ENCODE measurements at regions not wholly inside any gene's neighbourhood (a gene's known extent, or its start where the extent isn't known, plus 50 kb on each side); places are given as distances from the start of the nearest gene placed in this dataset.

DNA sequence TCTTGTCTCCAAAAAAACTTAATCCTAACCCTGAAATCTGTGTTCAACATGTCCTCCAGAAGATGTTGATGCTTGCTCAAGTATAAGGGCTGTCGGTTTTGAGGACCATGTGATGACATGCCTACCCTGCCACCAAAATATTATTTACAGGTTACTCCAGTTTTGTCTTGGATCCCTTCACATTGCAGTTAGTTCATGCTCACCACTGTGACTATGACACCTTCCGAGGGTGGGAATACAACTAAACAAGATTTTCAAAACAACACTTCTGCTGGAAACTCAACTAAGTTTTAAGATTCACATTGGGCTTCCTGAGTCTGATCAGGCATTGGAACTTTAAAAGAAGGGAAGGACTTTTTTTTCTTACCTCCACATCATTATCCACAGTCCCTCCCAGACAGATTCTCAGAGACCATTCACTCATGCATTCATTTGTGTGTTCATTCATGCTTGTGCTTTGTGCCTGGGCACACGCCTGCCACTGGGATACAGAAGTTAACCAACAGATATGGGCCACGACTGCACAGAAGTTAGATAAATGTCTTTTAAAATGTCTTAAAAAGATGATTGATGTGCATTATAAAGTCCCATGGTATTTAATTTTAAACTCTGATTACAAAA is 118.7 kb upstream of the GJE1 start:
- no peaks in the 10 kb centered on the region for H3K27me3 ChIP-seq (ENCODE audit: insufficient read depth, low read depth)
- peak overlapping the region; percentile 24 for H3K4me3 ChIP-seq
- H4K20me1 ChIP-seq (ENCODE audit: insufficient read depth) = no peaks in the 10 kb centered on the region
- H3K9me2 ChIP-seq (ENCODE audit: insufficient read depth) = no peaks in the 10 kb centered on the region
- H3K79me2 ChIP-seq (ENCODE audit: low read depth) = no peaks in the 10 kb centered on the region
- POLR2A ChIA-PET (ENCODE audit: unreplicated experiment) = no interaction called here
- H3K27ac ChIP-seq = peak overlapping the region; percentile 85
- H3K9me3 ChIP-seq (ENCODE audit: insufficient read depth, low read depth) = peaks cover 17% of the 10 kb centered on the region; the same call in 1 of the 2 replicates
- DNase-seq = no peak
- H2AFZ ChIP-seq = no peak overlapping the region
- TF ChIP-seq, protein P1, sequence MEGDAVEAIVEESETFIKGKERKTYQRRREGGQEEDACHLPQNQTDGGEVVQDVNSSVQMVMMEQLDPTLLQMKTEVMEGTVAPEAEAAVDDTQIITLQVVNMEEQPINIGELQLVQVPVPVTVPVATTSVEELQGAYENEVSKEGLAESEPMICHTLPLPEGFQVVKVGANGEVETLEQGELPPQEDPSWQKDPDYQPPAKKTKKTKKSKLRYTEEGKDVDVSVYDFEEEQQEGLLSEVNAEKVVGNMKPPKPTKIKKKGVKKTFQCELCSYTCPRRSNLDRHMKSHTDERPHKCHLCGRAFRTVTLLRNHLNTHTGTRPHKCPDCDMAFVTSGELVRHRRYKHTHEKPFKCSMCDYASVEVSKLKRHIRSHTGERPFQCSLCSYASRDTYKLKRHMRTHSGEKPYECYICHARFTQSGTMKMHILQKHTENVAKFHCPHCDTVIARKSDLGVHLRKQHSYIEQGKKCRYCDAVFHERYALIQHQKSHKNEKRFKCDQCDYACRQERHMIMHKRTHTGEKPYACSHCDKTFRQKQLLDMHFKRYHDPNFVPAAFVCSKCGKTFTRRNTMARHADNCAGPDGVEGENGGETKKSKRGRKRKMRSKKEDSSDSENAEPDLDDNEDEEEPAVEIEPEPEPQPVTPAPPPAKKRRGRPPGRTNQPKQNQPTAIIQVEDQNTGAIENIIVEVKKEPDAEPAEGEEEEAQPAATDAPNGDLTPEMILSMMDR (conservative IDR thresholded peaks at IDR 0.05) = no peak
- TF ChIP-seq EZH2 (IDR thresholded peaks at IDR 0.05; ENCODE audit: low read depth) = no peak
- H3K4me2 ChIP-seq = peak overlapping the region; percentile 50
- H3K36me3 ChIP-seq (ENCODE audit: low read depth) = no peaks in the 10 kb centered on the region
- peaks cover 26% of the 10 kb centered on the region for H3F3A ChIP-seq (ENCODE audit: insufficient read depth, low read depth)
- BruUV-seq (replicated peaks) = TSS peak; percentile 31
- intact Hi-C loops (cut with micrococcal nuclease; ENCODE audit: unreplicated experiment) = loop anchor here (2.0 to 10.0 kb wide), 3 partner anchors 13 to 1661 kb away; partner anchors contain the start of gene PHACTR2
- CTCF ChIA-PET = no interaction called here
- peaks cover 33% of the 10 kb centered on the region for H3K4me1 ChIP-seq (replicated peaks; ENCODE audit: insufficient read depth)

DNA sequence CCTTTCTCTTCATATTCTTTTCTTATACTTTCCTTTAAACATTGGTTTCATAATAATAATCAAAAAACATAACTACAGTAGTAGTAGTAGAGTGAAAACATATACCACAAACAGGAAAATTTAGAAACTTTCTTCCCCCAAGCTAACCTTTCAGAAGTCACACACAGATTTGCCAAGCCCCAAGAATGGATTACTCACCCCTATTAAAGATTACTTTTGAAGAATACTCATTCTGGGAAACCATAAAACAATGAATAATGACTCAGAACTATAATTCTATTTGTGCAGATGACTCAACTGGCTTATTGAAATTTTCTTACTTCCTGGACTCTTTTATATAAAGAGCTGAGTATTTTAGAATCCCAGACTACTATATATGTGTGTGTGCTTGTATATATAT is 119.4 kb upstream of the GJE1 start:
- intact Hi-C loops (cut with micrococcal nuclease; ENCODE audit: unreplicated experiment) = loop anchor here (2.0 to 10.0 kb wide), 2 partner anchors 14 to 1662 kb away; partner anchors contain the start of gene PHACTR2
- H3K79me2 ChIP-seq (ENCODE audit: low read depth) = no peaks in the 10 kb centered on the region
- peak in 1 of 2 experiments; percentile 87 for DNase-seq
- H4K20me1 ChIP-seq (ENCODE audit: insufficient read depth) = no peaks in the 10 kb centered on the region
- no peaks in the 10 kb centered on the region for H3K27me3 ChIP-seq (ENCODE audit: insufficient read depth, low read depth)
- no peak overlapping the region for H2AFZ ChIP-seq
- peaks cover 33% of the 10 kb centered on the region for H3K4me1 ChIP-seq (replicated peaks; ENCODE audit: insufficient read depth)
- POLR2A ChIA-PET (ENCODE audit: unreplicated experiment) = interaction anchor here (0.5 kb wide), 1 partner anchor 64 kb away, joined by 4 read pairs; no protein-coding TSS in a partner anchor
- H3K9me3 ChIP-seq (ENCODE audit: insufficient read depth, low read depth) = peaks cover 17% of the 10 kb centered on the region; the same call in 1 of the 2 replicates
- H3K9me2 ChIP-seq (ENCODE audit: insufficient read depth) = no peaks in the 10 kb centered on the region
- H3K4me3 ChIP-seq = no peak overlapping the region
- CTCF ChIA-PET = interaction anchor here (0.6 to 0.7 kb wide), 2 partner anchors 24 to 344 kb away, joined by 5 read pairs; no protein-coding TSS in a partner anchor
- TF ChIP-seq, protein P1 (conservative IDR thresholded peaks at IDR 0.05) = no peak
- H3K36me3 ChIP-seq (ENCODE audit: low read depth) = no peaks in the 10 kb centered on the region
- H3K4me2 ChIP-seq = 0 out of 2 replicates have a peak overlapping the region, but pooled peaks have one; percentile 27
- no TSS peak for BruUV-seq (replicated peaks)
- peak overlapping the region; percentile 72 for H3K27ac ChIP-seq
- peaks cover 26% of the 10 kb centered on the region for H3F3A ChIP-seq (ENCODE audit: insufficient read depth, low read depth)

- Histone ChIP-seq H2AFZ (no peak overlapping the region), H3F3A (ENCODE audit: insufficient read depth, low read depth) (peaks cover 26% of the 10 kb centered on the region), H3K4me2 (no peak overlapping the region), H3K9me2 (ENCODE audit: insufficient read depth) (no peaks in the 10 kb centered on the region), H3K4me1 (replicated peaks; ENCODE audit: insufficient read depth) (peaks cover 33% of the 10 kb centered on the region), H4K20me1 (ENCODE audit: insufficient read depth) (no peaks in the 10 kb centered on the region), H3K4me3 (no peak overlapping the region), H3K36me3 (ENCODE audit: low read depth) (no peaks in the 10 kb centered on the region), H3K79me2 (ENCODE audit: low read depth) (no peaks in the 10 kb centered on the region), H3K27me3 (ENCODE audit: insufficient read depth, low read depth) (no peaks in the 10 kb centered on the region), H3K9me3 (ENCODE audit: insufficient read depth, low read depth) (peaks cover 17% of the 10 kb centered on the region; the same call in 1 of the 2 replicates), H3K27ac (no peak overlapping the region)
- TF ChIP-seq EZH2 (IDR thresholded peaks at IDR 0.05; ENCODE audit: low read depth) = no peak
- TF ChIP-seq, protein P1 (conservative IDR thresholded peaks at IDR 0.05) = no peak
- ChIA-PET CTCF (no interaction called here), POLR2A (ENCODE audit: unreplicated experiment) (interaction anchor here (0.6 to 0.7 kb wide), 2 partner anchors 12 to 801 kb away, joined by 3 to 4 read pairs; no protein-coding TSS in a partner anchor)
- intact Hi-C loops (cut with micrococcal nuclease; ENCODE audit: unreplicated experiment) = loop anchor here (2.0 to 10.0 kb wide), 2 partner anchors 15 to 1663 kb away; partner anchors contain the start of gene PHACTR2
- BruUV-seq (replicated peaks) = no TSS peak
- DNase-seq = no peak
These were observed 121.0 kb upstream of the GJE1 start for GRCh38 chr6:142011775-142012174.

Data from PC-9 (cell line).